ENCODE measurements at regions not wholly inside any gene's neighbourhood (a gene's known extent, or its start where the extent isn't known, plus 50 kb on each side); places are given as distances from the start of the nearest gene placed in this dataset.

DNA sequence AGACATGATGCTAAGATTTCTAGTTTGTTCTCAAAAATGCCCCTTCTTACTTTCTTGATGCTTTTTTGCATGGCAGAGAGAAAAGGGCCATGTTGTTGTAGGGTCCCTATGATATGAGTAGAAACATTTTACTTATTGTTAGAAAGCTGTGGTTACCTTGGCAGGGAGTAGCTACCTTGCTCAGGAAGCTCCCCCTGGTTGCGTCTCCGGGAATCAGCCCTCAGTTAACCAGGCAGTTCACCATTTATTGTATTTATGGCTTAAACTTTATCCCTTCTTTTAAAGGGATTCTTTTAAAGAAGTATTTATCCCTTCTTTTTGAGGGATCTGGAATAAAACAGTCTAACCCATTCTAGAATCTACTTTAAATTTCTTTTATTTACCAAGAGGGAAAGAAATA lies 113.9 kb upstream of the PROKR2 start:
- no peaks in the 10 kb centered on the region for H3K36me3 Mint-ChIP-seq

DNA sequence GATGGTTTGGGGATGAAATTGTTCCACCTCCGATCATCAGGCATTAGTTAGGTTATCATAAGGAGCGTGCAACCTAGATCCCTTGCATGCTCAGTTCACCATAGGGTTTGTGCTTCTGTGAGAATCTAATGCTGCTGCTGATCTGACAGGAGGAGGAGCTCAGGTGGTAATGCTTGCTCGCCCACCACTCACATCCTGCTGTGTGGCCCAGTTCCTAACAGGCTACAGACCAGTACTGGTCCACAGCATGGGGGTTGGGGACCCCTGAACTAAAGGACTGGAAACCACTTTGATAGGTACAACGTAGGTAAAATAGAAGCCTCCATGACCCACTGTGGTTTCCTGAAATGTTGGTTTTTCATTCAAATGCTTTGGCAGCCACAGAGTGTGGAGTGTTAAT lies 109.3 kb upstream of the PROKR2 start:
- no peaks in the 10 kb centered on the region for H3K4me1 ChIP-seq (ENCODE audit: control insufficient read depth in 1 of 2, insufficient read depth in 2 of 2, low read length in 2 of 2)
- no peaks in the 10 kb centered on the region for H4K20me1 ChIP-seq (ENCODE audit: insufficient read depth, low read length)
- H3K4me2 ChIP-seq (replicated peaks; ENCODE audit: extremely low read depth, low read length, poor library complexity, severe bottlenecking): no peak overlapping the region
- H2AFZ ChIP-seq (ENCODE audit: insufficient read depth, low read depth, low read length, poor library complexity, severe bottlenecking): no peak overlapping the region
- DNase-seq: no peak
- no peak overlapping the region for H3K27ac ChIP-seq (ENCODE audit: low read depth in 1 of 2, low read length in 2 of 2)
- no peaks in the 10 kb centered on the region for H3K36me3 ChIP-seq (replicated peaks in 1 of 2; ENCODE audit: control insufficient read depth in 1 of 2, insufficient read depth in 2 of 2, low read length in 2 of 2)
- H3K79me2 ChIP-seq (ENCODE audit: insufficient read depth, low read length): no peaks in the 10 kb centered on the region
- Mint-ChIP-seq H3K36me3 (no peaks in the 10 kb centered on the region), H3K27ac (no peak overlapping the region), H3K4me1 (no peaks in the 10 kb centered on the region), H3K27me3 (ENCODE audit: low read depth in 3 of 3) (peaks cover 6 to 15% (median 13%) of the 10 kb centered on the region in 3 donors), H3K9me3 (peaks cover 0 to 5% (median 3%) of the 10 kb centered on the region in 7 donors), H3K4me3 (no peak overlapping the region)
- no peak overlapping the region for H3K9ac ChIP-seq (ENCODE audit: insufficient read depth, low read length, poor library complexity, severe bottlenecking)
- H3K27me3 ChIP-seq (ENCODE audit: control insufficient read depth in 2 of 2, insufficient read depth in 2 of 2, low read length in 2 of 2): no peaks in the 10 kb centered on the region
- H3K9me3 ChIP-seq (replicated peaks in 1 of 2; ENCODE audit: control insufficient read depth in 1 of 2, insufficient read depth in 1 of 2, low read length in 2 of 2): no peaks in the 10 kb centered on the region
- no peak overlapping the region for H3K4me3 ChIP-seq (replicated peaks in 1 of 3; ENCODE audit: low read depth in 2 of 3, low read length in 3 of 3)
- intact Hi-C loops (cut with micrococcal nuclease): no loop called here
- 100% methylated on average over 2 of the region's 4 CpGs for WGBS (ENCODE audit: insufficient coverage)
- TF ChIP-seq, protein P1, sequence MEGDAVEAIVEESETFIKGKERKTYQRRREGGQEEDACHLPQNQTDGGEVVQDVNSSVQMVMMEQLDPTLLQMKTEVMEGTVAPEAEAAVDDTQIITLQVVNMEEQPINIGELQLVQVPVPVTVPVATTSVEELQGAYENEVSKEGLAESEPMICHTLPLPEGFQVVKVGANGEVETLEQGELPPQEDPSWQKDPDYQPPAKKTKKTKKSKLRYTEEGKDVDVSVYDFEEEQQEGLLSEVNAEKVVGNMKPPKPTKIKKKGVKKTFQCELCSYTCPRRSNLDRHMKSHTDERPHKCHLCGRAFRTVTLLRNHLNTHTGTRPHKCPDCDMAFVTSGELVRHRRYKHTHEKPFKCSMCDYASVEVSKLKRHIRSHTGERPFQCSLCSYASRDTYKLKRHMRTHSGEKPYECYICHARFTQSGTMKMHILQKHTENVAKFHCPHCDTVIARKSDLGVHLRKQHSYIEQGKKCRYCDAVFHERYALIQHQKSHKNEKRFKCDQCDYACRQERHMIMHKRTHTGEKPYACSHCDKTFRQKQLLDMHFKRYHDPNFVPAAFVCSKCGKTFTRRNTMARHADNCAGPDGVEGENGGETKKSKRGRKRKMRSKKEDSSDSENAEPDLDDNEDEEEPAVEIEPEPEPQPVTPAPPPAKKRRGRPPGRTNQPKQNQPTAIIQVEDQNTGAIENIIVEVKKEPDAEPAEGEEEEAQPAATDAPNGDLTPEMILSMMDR (IDR thresholded peaks at IDR 0.05): no peak

More for the DNA sequence above, 113.9 kb upstream of the PROKR2 start:
- H3K27ac Mint-ChIP-seq: no peak overlapping the region
- H3K4me3 ChIP-seq (replicated peaks in 1 of 3; ENCODE audit: low read depth in 2 of 3, low read length in 3 of 3): no peak overlapping the region
- H3K4me3 Mint-ChIP-seq: no peak overlapping the region
- no peaks in the 10 kb centered on the region for H3K4me1 ChIP-seq (ENCODE audit: control insufficient read depth in 1 of 2, insufficient read depth in 2 of 2, low read length in 2 of 2)
- peaks cover 11 to 19% (median 17%) of the 10 kb centered on the region in 3 donors for H3K27me3 Mint-ChIP-seq (ENCODE audit: low read depth in 3 of 3)
- no peak for DNase-seq
- intact Hi-C loops (cut with micrococcal nuclease): no loop called here
- H3K36me3 ChIP-seq (replicated peaks in 1 of 2; ENCODE audit: control insufficient read depth in 1 of 2, insufficient read depth in 2 of 2, low read length in 2 of 2): no peaks in the 10 kb centered on the region
- no peaks in the 10 kb centered on the region for H4K20me1 ChIP-seq (ENCODE audit: insufficient read depth, low read length)
- no CpG with 5 or more reads among the region's 2 CpGs for WGBS (ENCODE audit: insufficient coverage)
- no peaks in the 10 kb centered on the region for H3K9me3 ChIP-seq (replicated peaks in 1 of 2; ENCODE audit: control insufficient read depth in 1 of 2, insufficient read depth in 1 of 2, low read length in 2 of 2)
- no peak overlapping the region for H3K9ac ChIP-seq (ENCODE audit: insufficient read depth, low read length, poor library complexity, severe bottlenecking)
- peaks cover 0 to 2% (median 0%) of the 10 kb centered on the region in 7 donors for H3K9me3 Mint-ChIP-seq
- H2AFZ ChIP-seq (ENCODE audit: insufficient read depth, low read depth, low read length, poor library complexity, severe bottlenecking): no peak overlapping the region
- no peak overlapping the region for H3K27ac ChIP-seq (ENCODE audit: low read depth in 1 of 2, low read length in 2 of 2)
- no peaks in the 10 kb centered on the region for H3K79me2 ChIP-seq (ENCODE audit: insufficient read depth, low read length)
- TF ChIP-seq, protein P1 (IDR thresholded peaks at IDR 0.05): no peak
- H3K4me1 Mint-ChIP-seq: no peaks in the 10 kb centered on the region
- H3K4me2 ChIP-seq (replicated peaks; ENCODE audit: extremely low read depth, low read length, poor library complexity, severe bottlenecking): no peak overlapping the region
- no peaks in the 10 kb centered on the region for H3K27me3 ChIP-seq (ENCODE audit: control insufficient read depth in 2 of 2, insufficient read depth in 2 of 2, low read length in 2 of 2)
